CD4-positive, alpha-beta T cell treated with Interleukin-15 for 1 hour (primary cell): ENCODE measurements at regions not wholly inside any gene's neighbourhood (a gene's known extent, or its start where the extent isn't known, plus 50 kb on each side); places are given as distances from the start of the nearest gene placed in this dataset.
"Not testable (repeated sequence)": the region's sequence is repeated elsewhere in the genome, so short reads cannot be mapped to it uniquely, and the experiment has no call there.

Source experiments
- DNase-seq: peaks from one replicate; pipeline ENCODE4 v3.0.0-alpha.2; 2020

GRCh38 chr2:195338856-195339255 is 318.2 kb upstream of the SLC39A10 start:
- no peak for DNase-seq

GRCh38 chr2:195337597-195337996 is 319.4 kb upstream of the SLC39A10 start:
- DNase-seq = no peak

GRCh38 chr2:195333869-195334268 is 323.2 kb upstream of the SLC39A10 start:
- DNase-seq = no peak

- DNase-seq = no peak
These were observed 325.1 kb upstream of the SLC39A10 start for GRCh38 chr2:195331966-195332365.

DNA sequence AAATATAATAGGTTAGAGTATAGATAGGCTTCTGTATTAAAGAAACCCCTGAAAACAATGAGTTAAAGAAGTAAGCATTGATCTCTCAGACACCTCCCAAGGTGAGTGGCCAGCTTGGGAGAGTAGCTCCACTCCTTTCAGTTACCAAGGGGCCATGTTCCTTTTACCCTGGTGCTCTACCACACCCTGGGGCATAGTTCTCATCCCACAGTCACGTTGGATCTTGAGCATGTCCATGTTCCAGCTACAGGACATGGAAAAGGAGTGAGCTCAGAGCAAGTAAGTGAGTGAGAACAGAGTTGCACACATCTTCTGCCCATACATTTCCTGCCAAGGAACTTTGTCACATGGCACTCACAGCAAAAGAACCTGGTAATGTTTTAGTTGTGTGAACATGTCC is 325.9 kb upstream of the SLC39A10 start:
- DNase-seq = no peak

DNA sequence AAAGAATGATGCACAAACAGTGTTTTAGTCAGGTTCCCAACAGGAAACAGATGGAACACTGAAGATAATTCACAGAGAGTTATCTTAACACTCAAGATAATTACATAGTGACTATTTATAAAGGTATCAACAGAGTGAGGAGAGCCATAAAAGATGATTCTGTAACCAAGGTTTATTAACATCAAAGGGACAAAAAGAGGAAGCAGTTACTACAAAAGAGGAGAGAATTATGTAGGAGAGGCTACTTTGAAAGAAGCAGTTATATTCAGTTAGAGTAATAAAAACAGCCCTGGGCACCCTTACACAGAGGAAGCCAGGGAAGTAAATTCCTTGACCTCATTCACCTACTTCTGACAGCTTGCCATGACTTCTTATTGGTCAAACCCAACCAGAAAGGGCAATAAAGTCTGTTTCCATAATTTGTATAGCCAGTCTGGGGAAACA is 326.5 kb upstream of the SLC39A10 start:
- DNase-seq = no peak

GRCh38 chr2:195329784-195330183 is 327.2 kb upstream of the SLC39A10 start:
- not testable (repeated sequence) for DNase-seq

DNA sequence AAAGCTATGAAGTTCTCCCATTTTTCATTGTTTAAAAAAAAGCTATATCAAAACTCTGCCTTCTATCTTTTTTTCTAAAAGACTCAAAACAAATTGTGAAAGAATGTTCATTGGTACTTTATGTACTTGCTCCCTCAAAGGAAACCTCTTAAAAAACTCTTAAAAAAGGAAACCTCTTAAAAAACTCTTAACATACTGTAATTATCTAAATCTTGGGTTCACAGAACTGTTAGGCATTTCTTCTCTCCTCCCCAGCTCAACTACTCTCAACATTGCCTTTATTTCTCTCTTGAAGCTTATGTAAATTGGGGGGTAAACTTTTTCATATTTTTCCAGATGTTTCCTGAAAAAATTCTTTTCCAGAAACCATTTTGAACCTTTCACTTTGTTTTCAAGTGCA is 330.5 kb upstream of the SLC39A10 start:
- DNase-seq = no peak

- DNase-seq = no peak
These were observed 334.7 kb upstream of the SLC39A10 start for GRCh38 chr2:195322324-195322723.

DNA sequence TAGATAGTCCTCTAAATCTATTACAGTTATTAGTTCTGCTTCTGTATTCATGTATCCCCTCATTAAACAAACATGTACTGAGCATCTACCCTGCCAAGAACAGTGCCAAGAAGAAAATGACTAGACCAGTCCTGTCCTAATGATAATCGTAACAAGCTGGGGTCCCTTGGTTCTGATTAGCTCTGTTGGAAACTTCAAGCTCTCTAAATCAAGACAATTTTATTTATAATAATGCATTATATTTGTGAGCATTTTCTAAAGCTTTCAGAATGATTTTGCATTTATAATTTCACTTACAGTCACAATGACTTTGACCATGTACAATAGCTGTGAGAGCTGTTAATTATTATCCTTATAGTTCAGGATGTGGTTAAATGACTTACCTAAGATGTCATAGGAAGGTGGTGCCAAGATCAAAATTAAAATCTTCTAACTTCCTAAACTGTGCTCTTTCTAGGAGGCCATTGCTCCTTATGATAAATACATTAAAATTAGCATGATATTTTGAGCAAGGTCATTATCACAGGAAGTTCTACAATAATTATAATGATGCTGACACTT is 336.5 kb upstream of the SLC39A10 start:
- no peak for DNase-seq

DNA sequence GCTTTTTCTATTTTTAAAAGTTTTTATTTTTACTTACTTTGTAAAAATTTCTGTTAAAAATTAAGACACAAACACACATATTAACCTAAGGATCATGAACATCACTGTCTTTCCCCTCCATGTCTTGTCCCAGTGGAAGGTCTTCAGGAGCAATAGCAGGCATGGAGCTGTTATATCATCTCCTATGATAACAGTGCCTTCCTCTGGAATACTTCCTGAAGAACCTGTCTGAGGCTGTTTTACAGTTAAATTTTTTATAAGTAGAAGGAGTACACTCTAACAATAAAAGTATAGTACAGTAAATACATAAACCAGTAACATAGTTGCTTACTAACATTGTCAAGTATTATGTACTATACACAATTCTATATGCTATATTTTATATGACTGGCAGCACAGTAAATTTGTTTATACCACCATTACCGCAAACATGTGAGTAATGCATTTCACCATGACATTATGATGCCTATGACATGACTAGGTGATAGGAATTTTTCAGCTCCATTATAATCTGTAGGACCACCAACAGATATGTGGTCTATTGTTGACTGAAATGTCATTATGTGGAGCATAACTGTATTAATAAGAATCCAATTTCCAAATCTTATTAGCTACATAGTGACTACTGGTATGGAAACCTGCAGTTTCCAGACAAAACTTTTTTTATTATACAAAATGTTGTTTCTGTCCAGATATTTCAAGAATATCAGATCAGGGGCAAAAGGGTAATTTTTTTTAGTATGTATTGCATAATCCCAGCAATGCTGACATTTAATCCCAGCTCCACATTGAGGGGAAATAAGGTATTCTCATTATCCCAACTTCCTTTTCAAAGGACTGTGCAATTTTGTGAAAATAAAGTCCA is 337.2 kb upstream of the SLC39A10 start:
- DNase-seq = no peak

GRCh38 chr2:195319112-195319460 is 337.9 kb upstream of the SLC39A10 start:
- DNase-seq = no peak

DNA sequence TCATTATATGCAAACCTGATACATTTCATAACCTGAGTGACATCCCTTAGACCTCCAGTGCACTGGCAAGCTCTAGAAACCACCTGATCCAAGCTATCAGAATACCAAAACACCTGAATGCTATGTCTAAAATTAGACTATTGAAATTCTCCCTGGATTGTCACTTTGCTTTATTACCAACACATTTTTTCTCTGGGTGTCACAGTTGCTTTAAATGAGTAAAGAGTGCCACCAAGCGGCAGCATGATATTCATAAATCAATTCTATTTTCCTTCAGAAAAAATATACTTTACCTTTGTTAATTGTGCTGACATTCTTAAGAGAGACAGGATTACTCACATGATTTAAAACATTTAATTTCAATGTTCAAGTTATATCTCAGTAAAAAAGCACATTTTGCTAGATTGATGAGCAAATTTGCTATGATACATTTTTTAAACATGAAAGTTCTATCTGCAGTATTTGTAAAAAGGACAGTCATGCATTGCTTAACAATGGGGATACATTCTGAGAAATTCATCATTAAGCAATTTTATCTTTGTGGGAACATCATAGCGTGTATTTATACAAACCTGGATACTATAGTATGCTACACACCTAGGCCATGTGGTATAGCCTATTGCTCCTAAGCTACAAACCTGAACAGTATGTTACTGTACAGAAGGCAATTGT is 338.4 kb upstream of the SLC39A10 start:
- no peak for DNase-seq

- DNase-seq = no peak
These were observed 339.5 kb upstream of the SLC39A10 start for GRCh38 chr2:195317550-195317949.

DNA sequence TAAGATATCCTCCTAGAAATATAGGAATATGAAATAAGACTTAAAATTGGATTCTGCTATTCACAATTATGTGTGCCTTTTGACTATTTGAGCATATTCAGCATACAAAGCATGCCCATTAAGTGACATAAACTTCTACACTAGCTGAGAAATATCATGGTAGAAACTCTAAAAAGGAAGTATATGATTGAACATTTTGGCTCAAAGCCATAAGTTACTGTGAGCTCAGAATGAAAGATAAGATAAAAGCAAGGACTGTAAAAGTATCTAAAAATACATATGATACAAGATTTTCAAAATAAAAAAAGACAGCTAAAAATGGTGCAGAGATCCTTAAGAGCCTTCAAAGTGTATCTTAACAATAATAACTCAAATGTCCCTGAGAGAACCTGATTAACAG is 340.5 kb upstream of the SLC39A10 start:
- DNase-seq = no peak

GRCh38 chr2:195313962-195314361 is 343.1 kb upstream of the SLC39A10 start:
- no peak for DNase-seq

GRCh38 chr2:195312662-195313061 is 344.4 kb upstream of the SLC39A10 start:
- no peak for DNase-seq

GRCh38 chr2:195308163-195308562 is 348.9 kb upstream of the SLC39A10 start:
- DNase-seq = no peak

- DNase-seq = no peak
These were observed 349.3 kb upstream of the SLC39A10 start for GRCh38 chr2:195307751-195308150.

- no peak for DNase-seq
These were observed 352.7 kb upstream of the SLC39A10 start for GRCh38 chr2:195304310-195304709.

GRCh38 chr2:195300631-195301030 is 356.4 kb upstream of the SLC39A10 start:
- DNase-seq = no peak

GRCh38 chr2:195299600-195299999 is 357.4 kb upstream of the SLC39A10 start:
- no peak for DNase-seq

DNA sequence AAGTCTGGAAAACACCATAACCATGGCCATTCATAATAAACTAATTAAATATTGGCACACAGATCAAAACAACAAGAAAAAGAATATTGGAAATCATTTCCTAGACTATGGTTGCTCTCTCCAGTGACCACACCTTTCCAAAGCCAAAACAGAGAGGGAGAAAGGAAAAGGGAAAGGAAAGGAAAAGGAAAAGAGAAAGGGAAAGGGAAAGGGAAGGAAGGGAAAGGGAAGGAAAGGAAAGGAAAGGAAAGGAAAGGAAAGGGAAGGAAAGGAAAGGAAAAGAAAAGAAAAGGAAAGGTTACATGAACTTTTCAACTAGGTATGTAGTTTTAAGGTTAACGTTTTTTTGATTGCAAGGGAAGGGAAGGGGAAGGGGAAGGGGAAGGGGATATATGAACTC is 360.5 kb upstream of the SLC39A10 start:
- DNase-seq = no peak

- DNase-seq = no peak
These were observed 367.9 kb upstream of the SLC39A10 start for GRCh38 chr2:195289081-195289480.
